LNCAP (cell line): ENCODE measurements at regions not wholly inside any gene's neighbourhood (a gene's known extent, or its start where the extent isn't known, plus 50 kb on each side); places are given as distances from the start of the nearest gene placed in this dataset.

Source experiments
- TF ChIP-seq, protein P1 (sequence below): fragments of 450-650 bp; IDR thresholded peaks from 2 replicates; pipeline ENCODE4 v1.5.1; 2017; ENCODE audit warnings: mild to moderate bottlenecking

GRCh38 chr13:22111152-22111783, 440.4 kb downstream of the FGF9 start:
- TF ChIP-seq, protein P1, sequence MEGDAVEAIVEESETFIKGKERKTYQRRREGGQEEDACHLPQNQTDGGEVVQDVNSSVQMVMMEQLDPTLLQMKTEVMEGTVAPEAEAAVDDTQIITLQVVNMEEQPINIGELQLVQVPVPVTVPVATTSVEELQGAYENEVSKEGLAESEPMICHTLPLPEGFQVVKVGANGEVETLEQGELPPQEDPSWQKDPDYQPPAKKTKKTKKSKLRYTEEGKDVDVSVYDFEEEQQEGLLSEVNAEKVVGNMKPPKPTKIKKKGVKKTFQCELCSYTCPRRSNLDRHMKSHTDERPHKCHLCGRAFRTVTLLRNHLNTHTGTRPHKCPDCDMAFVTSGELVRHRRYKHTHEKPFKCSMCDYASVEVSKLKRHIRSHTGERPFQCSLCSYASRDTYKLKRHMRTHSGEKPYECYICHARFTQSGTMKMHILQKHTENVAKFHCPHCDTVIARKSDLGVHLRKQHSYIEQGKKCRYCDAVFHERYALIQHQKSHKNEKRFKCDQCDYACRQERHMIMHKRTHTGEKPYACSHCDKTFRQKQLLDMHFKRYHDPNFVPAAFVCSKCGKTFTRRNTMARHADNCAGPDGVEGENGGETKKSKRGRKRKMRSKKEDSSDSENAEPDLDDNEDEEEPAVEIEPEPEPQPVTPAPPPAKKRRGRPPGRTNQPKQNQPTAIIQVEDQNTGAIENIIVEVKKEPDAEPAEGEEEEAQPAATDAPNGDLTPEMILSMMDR, result no peak

GRCh38 chr13:22111961-22112360, 441.1 kb downstream of the FGF9 start:
- TF ChIP-seq, protein P1, result no peak

- TF ChIP-seq, protein P1, result no peak
Observed at GRCh38 chr13:22112956-22113745, 442.3 kb downstream of the FGF9 start.

DNA sequence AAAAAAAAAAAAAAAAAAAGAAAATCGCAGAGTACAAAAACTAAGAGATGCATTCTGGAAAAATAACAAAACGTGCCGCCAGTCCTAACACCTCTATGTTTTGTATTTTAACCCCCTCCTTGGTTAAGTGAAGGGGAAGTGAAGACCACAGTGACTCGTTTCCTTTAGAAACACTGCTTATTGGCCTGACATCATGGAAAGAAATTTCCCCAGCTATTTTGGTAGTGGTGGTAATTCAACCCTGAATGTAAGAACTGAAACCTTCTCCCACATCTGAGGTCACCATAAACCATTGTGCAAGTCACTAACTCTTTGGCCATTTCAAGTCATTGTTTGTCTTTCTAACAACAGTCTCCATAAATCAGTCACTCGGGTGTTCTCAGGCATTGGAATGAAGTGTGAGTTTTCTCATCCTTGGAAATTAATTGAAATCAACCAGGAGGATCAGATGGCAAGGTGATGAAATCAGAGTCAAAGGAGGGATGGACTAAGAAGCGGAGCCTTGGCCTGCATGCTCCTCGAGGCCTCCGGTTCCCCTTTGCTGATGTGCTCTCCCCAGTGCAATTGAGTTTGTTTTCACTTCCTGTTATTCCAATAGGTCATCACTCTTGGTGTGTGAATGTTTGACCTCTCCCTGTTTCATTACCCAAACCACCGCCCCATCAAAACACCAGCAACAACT, 443.9 kb downstream of the FGF9 start:
- TF ChIP-seq, protein P1, result no peak

DNA sequence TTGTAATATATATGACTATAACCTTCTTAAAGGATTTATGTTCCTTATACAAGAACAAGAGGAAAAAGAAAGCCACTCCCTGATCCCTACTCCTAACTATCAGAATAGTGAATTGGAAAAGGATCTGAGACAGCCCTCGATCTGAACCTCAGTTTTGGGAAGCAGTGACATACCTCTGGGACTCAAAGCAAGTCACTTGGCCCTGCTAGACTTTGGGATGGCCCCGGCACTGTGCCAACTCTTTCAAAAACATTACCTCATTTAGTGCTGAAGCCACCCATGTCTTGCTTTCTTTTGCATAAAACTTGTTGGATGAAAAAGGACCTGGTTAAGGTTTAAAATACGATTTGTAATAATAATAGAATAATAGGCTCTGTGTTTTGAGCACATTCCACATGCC, 447.3 kb downstream of the FGF9 start:
- TF ChIP-seq, protein P1, result no peak

DNA sequence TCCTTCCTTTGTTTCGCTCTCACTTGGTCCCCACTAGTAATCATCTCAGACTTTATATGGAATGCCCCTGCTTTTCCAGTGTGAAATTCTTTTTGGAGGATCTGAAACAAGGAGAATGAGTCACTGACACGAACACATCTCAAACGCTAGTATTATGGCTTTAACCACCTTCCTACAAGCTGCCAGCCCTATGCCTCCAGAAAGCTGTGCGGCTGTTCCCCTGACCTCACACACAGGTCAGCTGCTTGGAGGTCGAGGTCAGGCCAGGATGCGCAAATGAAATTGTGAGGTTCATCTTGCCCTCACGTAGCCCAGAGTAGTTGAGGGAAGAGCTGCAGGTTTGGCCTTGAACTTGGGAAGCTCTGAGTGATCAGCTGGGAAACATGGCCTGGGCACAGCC, 449.8 kb downstream of the FGF9 start:
- TF ChIP-seq, protein P1, result no peak

DNA sequence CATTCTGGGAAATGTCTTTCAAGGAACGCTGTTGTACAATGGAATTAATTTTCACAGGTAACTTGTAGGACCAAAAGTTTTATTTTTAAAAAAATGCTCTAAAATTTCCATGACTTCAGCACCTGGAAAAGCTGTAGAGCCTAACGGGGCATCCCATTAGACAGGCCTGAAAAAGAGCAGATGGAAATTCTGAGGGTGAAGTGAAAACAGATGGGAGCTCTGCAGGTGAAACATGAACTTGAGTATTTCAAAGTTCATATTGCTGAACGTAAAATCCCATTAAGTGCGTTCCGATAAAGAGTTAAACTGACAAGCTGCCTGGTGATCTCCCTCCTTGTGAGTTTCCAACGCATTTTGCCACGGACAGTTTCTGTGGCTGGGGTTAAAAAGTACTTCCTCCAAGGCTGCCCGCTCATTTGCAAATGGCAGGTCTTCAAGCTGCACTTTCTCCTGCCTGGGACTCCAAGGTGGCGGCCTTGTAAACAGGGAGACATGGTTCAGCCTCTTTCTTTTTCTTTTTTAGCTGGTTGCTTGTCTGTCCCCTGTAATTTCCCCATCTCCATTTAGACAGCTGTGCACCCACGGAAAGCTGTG, 450.4 kb downstream of the FGF9 start:
- TF ChIP-seq, protein P1, result no peak
